SU-DHL-6 (cell line): ENCODE measurements at regions not wholly inside any gene's neighbourhood (a gene's known extent, or its start where the extent isn't known, plus 50 kb on each side); places are given as distances from the start of the nearest gene placed in this dataset.

Experiments
- CTCF ChIP-seq: fragments of 200-600 bp; sonication (generic); IDR thresholded peaks from one replicate; pipeline ENCODE4 v1.5.1; 2017; ENCODE audit warnings: antibody characterized with exemption, mild to moderate bottlenecking, low read length, moderate library complexity; ENCODE audit not compliant: insufficient read depth, poor library complexity, severe bottlenecking
- EZH2phosphoT487 ChIP-seq: fragments of 200-600 bp; sonication (generic), shearing (Covaris generic); conservative IDR thresholded peaks from 2 replicates; pipeline ENCODE4 v1.6.1; 2018; ENCODE audit warnings: mild to moderate bottlenecking, antibody characterized with exemption, low read length, moderate library complexity, mixed read lengths

GRCh38 chr15:70516408-70517193, 246.8 kb downstream of the UACA start:
- TF ChIP-seq CTCF = no peak
- TF ChIP-seq EZH2phosphoT487 = no peak
